ENCODE measurements at regions not wholly inside any gene's neighbourhood (a gene's known extent, or its start where the extent isn't known, plus 50 kb on each side); places are given as distances from the start of the nearest gene placed in this dataset.

DNA sequence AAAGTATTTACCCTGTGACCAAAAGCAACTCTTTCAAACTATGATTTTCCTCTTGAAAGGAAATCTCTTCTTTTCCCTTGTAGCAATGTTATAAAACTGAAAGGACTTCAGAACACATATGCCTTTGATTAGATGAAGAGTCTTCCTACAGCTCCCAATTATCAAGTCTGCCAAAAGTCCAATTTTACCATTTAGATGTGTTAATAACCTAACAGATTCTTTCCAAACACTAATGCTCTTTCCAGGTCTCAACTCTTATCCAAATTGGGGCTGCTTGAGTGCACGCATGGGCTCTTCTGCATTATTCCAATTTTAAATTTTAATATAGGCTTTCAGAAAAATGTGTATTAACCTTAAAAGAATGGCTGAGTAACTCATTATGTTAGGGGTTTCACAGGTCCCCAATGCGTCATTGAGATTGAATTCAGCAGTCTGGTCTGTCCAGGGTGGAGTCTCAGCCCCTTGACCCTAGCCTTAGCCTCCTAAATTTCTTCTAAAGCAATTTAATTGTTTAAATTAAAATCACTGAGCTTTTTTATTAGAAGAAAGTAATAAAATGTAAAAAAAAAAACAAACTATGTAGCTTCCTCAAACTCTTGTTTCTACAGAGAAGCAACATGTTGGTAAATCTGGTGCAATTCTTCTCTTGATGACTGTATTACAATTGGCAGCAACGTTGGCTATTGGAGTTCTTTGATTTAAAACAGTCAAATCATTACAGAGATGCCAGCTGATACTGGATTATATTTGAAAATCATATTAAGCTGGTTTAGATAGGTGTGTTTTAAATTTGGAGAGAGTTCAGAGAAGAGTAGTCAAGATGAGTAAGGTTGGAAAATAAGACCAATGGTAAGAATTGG is 170.4 kb downstream of the DKK1 start:
- Histone ChIP-seq H2BK5ac (ENCODE audit: low read depth, low read length, poor library complexity, severe bottlenecking) (no peak overlapping the region), H3K27me3 (ENCODE audit: control insufficient read depth, insufficient read depth, low read length) (no peaks in the 10 kb centered on the region), H2AK5ac (ENCODE audit: low read depth, low read length) (peak overlapping the region; percentile 49; the same call in 1 of the 2 replicates), H3K79me1 (ENCODE audit: low read depth in 1 of 2, low read length in 2 of 2) (peaks cover 0 to 7% of the 10 kb centered on the region in 2 experiments; a peak in 2 of 4 replicates), H3K4me3 (ENCODE audit: insufficient read depth, low read depth, low read length) (no peak overlapping the region), H3K9me3 (ENCODE audit: control insufficient read depth, insufficient read depth, low read length) (no peaks in the 10 kb centered on the region), H4K20me1 (ENCODE audit: insufficient read depth, low read length) (no peaks in the 10 kb centered on the region), H4K8ac (ENCODE audit: low read depth in 2 of 2, low read length in 2 of 2) (no peak overlapping the region), H3K18ac (ENCODE audit: low read depth, low read length) (no peak overlapping the region; the same call in 1 of the 2 replicates), H3K36me3 (ENCODE audit: control insufficient read depth, insufficient read depth, low read length) (no peaks in the 10 kb centered on the region), H3K4ac (ENCODE audit: low read depth, low read length) (no peak overlapping the region), H3K56ac (ENCODE audit: extremely low read depth, insufficient read depth, low read length) (no peak overlapping the region), H3K23ac (ENCODE audit: low read depth, low read length) (no peak overlapping the region), H3K9me1 (ENCODE audit: insufficient read depth, low read length) (no peaks in the 10 kb centered on the region), H2AK9ac (replicated peaks; ENCODE audit: low read depth, low read length, poor library complexity) (no peak overlapping the region), H4K91ac (ENCODE audit: insufficient read depth, low read depth, low read length) (no peak overlapping the region), H2BK15ac (ENCODE audit: low read depth, low read length) (0 out of 3 replicates have a peak overlapping the region, but pooled peaks have one; percentile 58), H2AFZ (replicated peaks; ENCODE audit: low read length, poor library complexity) (no peak overlapping the region), H2BK20ac (ENCODE audit: low read depth, low read length) (peak overlapping the region; percentile 59; the same call in 1 of the 2 replicates), H3K27ac (ENCODE audit: insufficient read depth, low read length) (no peak overlapping the region), H3K9ac (ENCODE audit: low read depth, low read length) (no peak overlapping the region), H4K5ac (ENCODE audit: low read depth, low read length) (no peak overlapping the region), H3K4me2 (ENCODE audit: low read depth, low read length) (no peak overlapping the region), H2BK120ac (ENCODE audit: low read depth, low read length) (no peak overlapping the region), H3K4me1 (ENCODE audit: control insufficient read depth, insufficient read depth, low read length) (peaks cover 7% of the 10 kb centered on the region), H3K14ac (replicated peaks; ENCODE audit: low read depth, low read length) (no peak overlapping the region)
- TF ChIP-seq CTCF (conservative IDR thresholded peaks at IDR 0.05; ENCODE audit: low read depth, low read length) (no peak), RFX5 (IDR thresholded peaks at IDR 0.05; ENCODE audit: low read depth, low read length) (no peak), MAFK (IDR thresholded peaks at IDR 0.05; ENCODE audit: low read depth, low read length) (no peak), USF2 (IDR thresholded peaks at IDR 0.05; ENCODE audit: low read depth, low read length) (no peak), BHLHE40 (IDR thresholded peaks at IDR 0.05; ENCODE audit: low read depth, low read length) (no peak), MAZ (IDR thresholded peaks at IDR 0.05; ENCODE audit: borderline replicate concordance, low read depth, low read length) (no peak), RAD21 (IDR thresholded peaks at IDR 0.05; ENCODE audit: low read length) (no peak), SMC3 (IDR thresholded peaks at IDR 0.05; ENCODE audit: low read depth, low read length) (no peak), CEBPB (IDR thresholded peaks at IDR 0.05; ENCODE audit: low read depth, low read length) (no peak), POLR2A (IDR thresholded peaks at IDR 0.05; ENCODE audit: low read depth, low read length) (no peak), ELK1 (IDR thresholded peaks at IDR 0.05; ENCODE audit: borderline replicate concordance, low read depth, low read length) (no peak), RCOR1 (IDR thresholded peaks at IDR 0.05; ENCODE audit: insufficient replicate concordance, low read length) (no peak)
- BruUV-seq (replicated peaks) = no TSS peak
- DNase-seq = no peak
- WGBS, 2 experiments (ENCODE audit: extremely low coverage in 2 of 2, insufficient read length in 1 of 2) = no CpG with 5 or more reads among the region's 3 CpGs
- ChIA-PET CTCF (interaction anchor here (1.0 to 6.8 kb wide), 2 partner anchors 169 to 176 kb away, joined by 3 to 48 read pairs; no protein-coding TSS in a partner anchor), POLR2A (ENCODE audit: unreplicated experiment) (no interaction called here)
- dilution Hi-C loops (cut with HindIII; ENCODE audit: low sequenced_read_pairs, unreplicated experiment) = no loop called here
- in situ Hi-C loops (cut with MboI; ENCODE audit: low sequenced_read_pairs) = loop anchor here (5.0 kb wide), 1 partner anchor 172 kb away; the partner anchor contains the start of gene DKK1
- intact Hi-C loops (cut with micrococcal nuclease) = loop anchor here (5.0 kb wide), 2 partner anchors 32 to 243 kb away; no protein-coding TSS in a partner anchor
- ATAC-seq (ENCODE audit: low read depth) = no peak

All from IMR-90 (cell line).